ENCODE measurements at regions not wholly inside any gene's neighbourhood (a gene's known extent, or its start where the extent isn't known, plus 50 kb on each side); places are given as distances from the start of the nearest gene placed in this dataset.

DNA sequence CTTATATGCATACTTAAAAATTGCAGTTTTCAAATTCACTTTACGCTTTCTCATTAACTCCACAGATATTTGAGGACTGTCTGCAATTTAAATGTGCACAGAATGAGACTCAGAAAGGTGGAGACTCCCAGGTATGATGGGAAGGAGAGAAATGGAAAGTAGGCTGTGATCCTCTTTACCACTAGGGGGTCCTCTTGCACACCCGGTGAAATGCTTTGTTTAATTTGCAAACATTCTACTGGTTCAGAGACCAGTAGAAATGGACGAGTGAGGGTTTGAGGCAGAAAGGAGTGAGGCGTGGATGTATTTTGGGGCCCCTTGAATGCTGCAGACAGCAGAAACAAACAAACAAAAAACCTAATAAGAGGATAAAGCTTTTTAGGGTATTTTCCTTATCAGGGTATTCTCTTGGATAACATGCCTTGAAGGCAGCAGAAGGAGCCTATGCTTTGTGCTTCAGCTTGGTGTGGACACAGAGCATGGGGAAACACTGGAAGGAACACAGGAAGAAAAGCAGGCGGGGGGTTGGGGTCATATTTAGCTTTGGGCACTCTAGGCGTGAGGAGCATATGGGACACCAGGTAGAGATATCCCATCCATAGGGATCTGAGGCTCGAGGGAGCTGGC lies 410.1 kb downstream of the DMRT2 start:
- no peak overlapping the region for H3K4me3 ChIP-seq (ENCODE audit: low read depth, low read length)
- TF ChIP-seq, protein P1, sequence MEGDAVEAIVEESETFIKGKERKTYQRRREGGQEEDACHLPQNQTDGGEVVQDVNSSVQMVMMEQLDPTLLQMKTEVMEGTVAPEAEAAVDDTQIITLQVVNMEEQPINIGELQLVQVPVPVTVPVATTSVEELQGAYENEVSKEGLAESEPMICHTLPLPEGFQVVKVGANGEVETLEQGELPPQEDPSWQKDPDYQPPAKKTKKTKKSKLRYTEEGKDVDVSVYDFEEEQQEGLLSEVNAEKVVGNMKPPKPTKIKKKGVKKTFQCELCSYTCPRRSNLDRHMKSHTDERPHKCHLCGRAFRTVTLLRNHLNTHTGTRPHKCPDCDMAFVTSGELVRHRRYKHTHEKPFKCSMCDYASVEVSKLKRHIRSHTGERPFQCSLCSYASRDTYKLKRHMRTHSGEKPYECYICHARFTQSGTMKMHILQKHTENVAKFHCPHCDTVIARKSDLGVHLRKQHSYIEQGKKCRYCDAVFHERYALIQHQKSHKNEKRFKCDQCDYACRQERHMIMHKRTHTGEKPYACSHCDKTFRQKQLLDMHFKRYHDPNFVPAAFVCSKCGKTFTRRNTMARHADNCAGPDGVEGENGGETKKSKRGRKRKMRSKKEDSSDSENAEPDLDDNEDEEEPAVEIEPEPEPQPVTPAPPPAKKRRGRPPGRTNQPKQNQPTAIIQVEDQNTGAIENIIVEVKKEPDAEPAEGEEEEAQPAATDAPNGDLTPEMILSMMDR (IDR thresholded peaks at IDR 0.05; ENCODE audit: insufficient read depth, low read depth, low read length): peak; percentile 26
- DNase-seq (ENCODE audit: low read depth): no peak

DNA sequence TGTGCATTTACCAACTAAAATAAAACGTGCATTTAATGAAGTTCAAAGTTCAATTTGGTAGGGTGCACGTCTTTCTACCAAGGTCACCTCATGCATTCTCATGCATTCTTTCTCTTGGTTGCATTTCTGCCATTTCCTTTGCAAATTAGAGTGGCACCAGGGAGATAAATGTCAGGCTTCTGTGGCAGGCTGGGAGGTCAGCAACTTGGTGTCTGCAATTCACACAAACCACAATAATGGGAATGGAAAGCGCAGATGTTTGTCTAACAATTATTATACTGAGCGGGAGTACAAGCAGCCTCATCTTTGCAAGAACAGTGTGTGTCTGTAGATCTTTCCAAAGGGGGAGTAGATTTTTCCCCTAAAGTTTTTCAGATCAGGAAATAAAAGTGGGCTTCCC lies 411.7 kb downstream of the DMRT2 start:
- TF ChIP-seq, protein P1 (IDR thresholded peaks at IDR 0.05; ENCODE audit: insufficient read depth, low read depth, low read length): no peak
- no peak for DNase-seq (ENCODE audit: low read depth)
- H3K4me3 ChIP-seq (ENCODE audit: low read depth, low read length): no peak overlapping the region

GRCh38 chr9:1462626-1463308 lies 412.6 kb downstream of the DMRT2 start:
- TF ChIP-seq, protein P1 (IDR thresholded peaks at IDR 0.05; ENCODE audit: insufficient read depth, low read depth, low read length): no peak
- no peak for DNase-seq (ENCODE audit: low read depth)
- no peak overlapping the region for H3K4me3 ChIP-seq (ENCODE audit: low read depth, low read length)

DNA sequence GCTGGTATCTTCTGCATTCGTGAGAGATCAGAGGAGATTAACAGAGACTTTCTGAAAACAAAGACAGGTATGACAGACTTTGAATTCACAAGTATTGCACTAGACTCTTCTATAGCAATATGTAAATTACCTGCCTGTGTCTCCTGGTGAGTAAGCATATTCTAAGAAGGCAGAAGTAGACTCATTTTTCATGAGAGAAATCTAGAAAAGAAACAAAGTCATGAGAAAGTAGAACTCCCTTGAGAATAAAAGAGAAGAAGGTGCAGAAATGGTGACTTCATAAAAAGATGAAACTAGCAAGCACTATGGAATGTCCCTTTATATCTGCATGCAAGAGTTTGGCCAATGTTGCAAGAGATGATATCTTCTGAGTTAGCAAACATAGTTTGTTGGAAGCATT lies 419.8 kb downstream of the DMRT2 start:
- TF ChIP-seq, protein P1 (IDR thresholded peaks at IDR 0.05; ENCODE audit: insufficient read depth, low read depth, low read length): no peak
- DNase-seq (ENCODE audit: low read depth): no peak
- H3K4me3 ChIP-seq (ENCODE audit: low read depth, low read length): no peak overlapping the region

GRCh38 chr9:1473956-1474634 lies 423.9 kb downstream of the DMRT2 start:
- no peak for DNase-seq (ENCODE audit: low read depth)
- H3K4me3 ChIP-seq (ENCODE audit: low read depth, low read length): no peak overlapping the region
- TF ChIP-seq, protein P1 (IDR thresholded peaks at IDR 0.05; ENCODE audit: insufficient read depth, low read depth, low read length): no peak

DNA sequence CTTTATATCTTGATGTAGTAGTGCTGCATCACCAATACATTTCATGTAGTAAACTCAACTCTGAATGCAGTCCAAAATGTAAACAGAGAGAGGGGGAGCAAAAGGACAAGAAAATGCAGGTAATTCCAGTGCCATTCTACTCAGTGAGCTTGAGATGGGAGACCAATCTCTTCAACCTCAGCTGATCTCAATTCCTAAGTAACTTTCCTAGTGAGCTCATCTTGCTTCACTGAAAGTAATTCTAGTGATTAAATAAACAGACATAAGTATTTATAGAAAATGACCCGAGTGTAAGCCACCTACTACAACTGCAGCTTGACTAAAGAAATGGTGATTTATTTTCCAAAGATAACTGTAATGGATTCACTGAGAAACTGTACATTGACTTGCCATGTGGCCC lies 424.5 kb downstream of the DMRT2 start:
- TF ChIP-seq, protein P1 (IDR thresholded peaks at IDR 0.05; ENCODE audit: insufficient read depth, low read depth, low read length): no peak
- no peak overlapping the region for H3K4me3 ChIP-seq (ENCODE audit: low read depth, low read length)
- no peak for DNase-seq (ENCODE audit: low read depth)

Measured in fibroblast of villous mesenchyme (primary cell).